Suprapubic skin (tissue), 4 donors: ENCODE measurements at regions not wholly inside any gene's neighbourhood (a gene's known extent, or its start where the extent isn't known, plus 50 kb on each side); places are given as distances from the start of the nearest gene placed in this dataset.

Experiments used
- DNase-seq, 2 donors: peaks; one replicate each; pipeline ENCODE4 v3.0.0-alpha.2; 2019; ENCODE audit warnings: low spot score in 2 of 2
- H3K27ac ChIP-seq: fragments of 200-600 bp; sonication (generic); one replicate; pipeline ENCODE4 v1.5.1; 2019
- H3K27me3 ChIP-seq: fragments of 200-600 bp; sonication (generic); one replicate; pipeline ENCODE4 v1.5.1; 2019
- H3K36me3 ChIP-seq: fragments of 200-600 bp; sonication (generic); one replicate; pipeline ENCODE4 v1.5.1; 2019
- H3K4me1 ChIP-seq: fragments of 200-600 bp; sonication (generic); one replicate; pipeline ENCODE4 v1.5.1; 2019
- H3K4me3 ChIP-seq: fragments of 200-600 bp; sonication (generic); one replicate; pipeline ENCODE4 v1.5.1; 2019; ENCODE audit warnings: mild to moderate bottlenecking
- H3K9me3 ChIP-seq: fragments of 200-600 bp; sonication (generic); one replicate; pipeline ENCODE4 v1.5.1; 2019
- CTCF ChIP-seq, 2 donors: fragments of 200-600 bp in 1 of 2; fragments of 450-650 bp in 1 of 2; sonication (generic) in 1 of 2; IDR thresholded peaks; one replicate each; pipeline ENCODE4 v1.5.1; 2016 to 2019; ENCODE audit warnings: antibody characterized with exemption in 2 of 2, mild to moderate bottlenecking in 1 of 2, moderate library complexity in 1 of 2
- EP300 ChIP-seq: sonication (generic); formaldehyde crosslinking; IDR thresholded peaks from one replicate; pipeline ENCODE4 v1.6.1; 2017; ENCODE audit warnings: antibody characterized with exemption
- POLR2A ChIP-seq, 2 donors: fragments of 450-650 bp; IDR thresholded peaks; one replicate each; pipeline ENCODE4 v1.6.1; 2017; ENCODE audit warnings: antibody characterized with exemption in 2 of 2, mild to moderate bottlenecking in 2 of 2, moderate library complexity in 2 of 2
- POLR2AphosphoS5 ChIP-seq, 3 donors: sonication (generic); formaldehyde crosslinking; IDR thresholded peaks; one replicate each; pipeline ENCODE4 v1.6.1; 2017; ENCODE audit warnings: antibody characterized with exemption in 3 of 3
- WGBS: methylation state at CpG from one replicate; pipeline ENCODE4 v1.1.5; 2018; 5-methylcytosine and 5-hydroxymethylcytosine counted together

- Histone ChIP-seq H3K27me3 (no peaks in the 10 kb centered on the region), H3K4me3 (no peak overlapping the region), H3K27ac (no peak overlapping the region), H3K9me3 (no peaks in the 10 kb centered on the region), H3K4me1 (no peaks in the 10 kb centered on the region), H3K36me3 (no peaks in the 10 kb centered on the region)
- no peak for TF ChIP-seq EP300
- TF ChIP-seq POLR2A (IDR thresholded peaks at IDR 0.05), result no peak
- no peak for TF ChIP-seq CTCF (IDR thresholded peaks at IDR 0.05)
- no peak for TF ChIP-seq POLR2AphosphoS5 (IDR thresholded peaks at IDR 0.05)
- WGBS, result 90% methylated on average over 8 of the region's 8 CpGs
- DNase-seq, result no peak
Measured at GRCh38 chr18:78549971-78550370, 429.6 kb upstream of the SALL3 start.

GRCh38 chr18:78554944-78555608 is 424.5 kb upstream of the SALL3 start:
- H3K27ac ChIP-seq, result no peak overlapping the region
- peaks cover 4% of the 10 kb centered on the region for H3K27me3 ChIP-seq
- 89% methylated on average over 9 of the region's 13 CpGs for WGBS
- H3K4me3 ChIP-seq, result no peak overlapping the region
- no peaks in the 10 kb centered on the region for H3K36me3 ChIP-seq
- H3K9me3 ChIP-seq, result no peaks in the 10 kb centered on the region
- DNase-seq, result no peak
- H3K4me1 ChIP-seq, result no peaks in the 10 kb centered on the region
- TF ChIP-seq POLR2A (IDR thresholded peaks at IDR 0.05) (no peak), POLR2AphosphoS5 (IDR thresholded peaks at IDR 0.05) (no peak), CTCF (IDR thresholded peaks at IDR 0.05) (no peak), EP300 (no peak)

DNA sequence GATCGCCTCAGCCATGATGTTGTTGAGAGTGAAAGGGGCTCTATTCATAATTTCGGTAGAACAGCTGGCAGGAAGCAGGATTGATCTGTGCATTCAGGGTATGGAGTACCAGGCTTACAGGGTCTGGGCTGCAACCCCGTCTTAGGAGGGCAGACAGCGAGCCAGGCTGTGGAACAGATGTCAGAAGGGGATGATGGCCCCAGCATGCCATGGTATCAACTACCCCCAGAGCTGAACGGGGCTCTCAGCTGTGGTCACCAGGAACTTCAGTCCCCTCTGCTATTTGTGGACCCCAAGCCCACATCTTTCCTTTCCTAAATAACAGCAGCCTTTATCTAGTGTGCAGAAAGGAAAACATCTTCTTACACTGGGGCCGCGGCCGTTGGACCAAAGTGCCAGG is 422.2 kb upstream of the SALL3 start:
- 98% methylated on average over 6 of the region's 8 CpGs for WGBS
- DNase-seq, result no peak
- H3K4me1 ChIP-seq, result no peaks in the 10 kb centered on the region

DNA sequence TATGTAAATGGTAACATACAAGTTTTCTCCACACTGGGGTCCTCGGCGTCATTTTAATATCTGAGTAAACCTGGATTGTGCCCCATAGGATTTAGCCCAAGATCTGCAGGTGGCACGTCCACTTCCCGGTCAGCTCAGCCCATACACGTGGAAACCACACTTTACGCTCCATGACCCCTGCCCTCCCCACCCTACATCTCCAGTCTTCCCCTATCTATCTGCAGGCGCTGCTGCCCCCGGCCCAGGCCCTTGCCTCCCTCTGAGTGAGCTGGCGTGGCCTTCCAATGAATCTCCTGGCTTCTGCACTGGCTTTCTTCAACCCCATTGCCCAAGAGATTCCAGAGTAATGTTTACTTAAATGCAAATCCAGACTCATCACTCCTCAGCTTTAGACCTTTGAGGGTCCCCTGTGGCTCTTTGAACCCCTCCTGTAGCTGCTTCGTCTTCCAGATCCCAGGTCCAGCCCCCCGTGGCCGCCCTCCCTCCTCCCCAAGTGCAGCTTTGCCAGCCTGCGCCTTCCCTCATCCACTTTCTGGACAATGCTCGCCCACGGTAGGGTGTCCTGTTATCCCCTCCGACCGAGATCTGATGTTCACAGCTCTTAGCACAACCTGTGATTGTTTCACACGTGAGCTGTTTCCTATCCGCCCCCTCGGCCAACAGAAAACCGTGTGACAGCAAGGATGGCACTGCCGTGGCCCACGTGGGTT is 421.4 kb upstream of the SALL3 start:
- DNase-seq, result no peak
- 90% methylated on average over 23 of the region's 23 CpGs for WGBS
- TF ChIP-seq POLR2AphosphoS5 (IDR thresholded peaks at IDR 0.05) (no peak), CTCF (IDR thresholded peaks at IDR 0.05) (no peak), EP300 (no peak), POLR2A (IDR thresholded peaks at IDR 0.05) (no peak)
- Histone ChIP-seq H3K27ac (no peak overlapping the region), H3K36me3 (no peaks in the 10 kb centered on the region), H3K4me1 (no peaks in the 10 kb centered on the region), H3K27me3 (peaks cover 4% of the 10 kb centered on the region), H3K4me3 (no peak overlapping the region), H3K9me3 (no peaks in the 10 kb centered on the region)

More for the DNA sequence above, 422.2 kb upstream of the SALL3 start:
- no peaks in the 10 kb centered on the region for H3K36me3 ChIP-seq
- no peak overlapping the region for H3K4me3 ChIP-seq
- H3K9me3 ChIP-seq, result no peaks in the 10 kb centered on the region
- H3K27me3 ChIP-seq, result peaks cover 4% of the 10 kb centered on the region
- TF ChIP-seq CTCF (IDR thresholded peaks at IDR 0.05), result no peak
- TF ChIP-seq POLR2A (IDR thresholded peaks at IDR 0.05), result no peak
- TF ChIP-seq EP300, result no peak
- no peak for TF ChIP-seq POLR2AphosphoS5 (IDR thresholded peaks at IDR 0.05)
- H3K27ac ChIP-seq, result no peak overlapping the region

- Histone ChIP-seq H3K27ac (no peak overlapping the region), H3K27me3 (peaks cover 4% of the 10 kb centered on the region), H3K4me1 (no peaks in the 10 kb centered on the region), H3K4me3 (no peak overlapping the region), H3K36me3 (no peaks in the 10 kb centered on the region), H3K9me3 (no peaks in the 10 kb centered on the region)
- TF ChIP-seq POLR2A (IDR thresholded peaks at IDR 0.05), result no peak
- DNase-seq, result no peak
- WGBS, result 71% methylated on average over 17 of the region's 19 CpGs
Measured at GRCh38 chr18:78558948-78559347, 420.7 kb upstream of the SALL3 start.
